ENCODE measurements at regions not wholly inside any gene's neighbourhood (a gene's known extent, or its start where the extent isn't known, plus 50 kb on each side); places are given as distances from the start of the nearest gene placed in this dataset.

- Histone ChIP-seq H4K20me1 (replicated peaks; ENCODE audit: control insufficient read depth, extremely low read depth, insufficient read depth, low read length) (no peaks in the 10 kb centered on the region), H2AFZ (ENCODE audit: low read depth, low read length) (no peak overlapping the region), H3K27me3 (ENCODE audit: control insufficient read depth in 2 of 2, insufficient read depth in 2 of 2, low read length in 2 of 2) (no peaks in the 10 kb centered on the region), H3K79me2 (ENCODE audit: control insufficient read depth, insufficient read depth, low read length) (no peaks in the 10 kb centered on the region), H3K4me2 (ENCODE audit: insufficient read depth, low read length) (no peak overlapping the region), H3K36me3 (ENCODE audit: control insufficient read depth in 2 of 2, extremely low read depth in 1 of 2, insufficient read depth in 2 of 2, low read length in 2 of 2) (no peaks in the 10 kb centered on the region), H3K9ac (replicated peaks; ENCODE audit: extremely low read depth, insufficient read depth, low read length) (no peak overlapping the region), H3K9me3 (replicated peaks; ENCODE audit: control insufficient read depth, insufficient read depth, low read length) (no peaks in the 10 kb centered on the region), H3K9me1 (replicated peaks; ENCODE audit: control insufficient read depth, extremely low read depth, insufficient read depth, low read length) (no peaks in the 10 kb centered on the region), H3K4me3 (replicated peaks in 1 of 3; ENCODE audit: insufficient read depth in 1 of 3, low read depth in 1 of 3, low read length in 3 of 3) (no peak overlapping the region), H3K27ac (ENCODE audit: insufficient read depth, low read depth, low read length) (no peak overlapping the region), H3K4me1 (ENCODE audit: control insufficient read depth, extremely low read depth, insufficient read depth, low read length) (no peaks in the 10 kb centered on the region)
- dilution Hi-C loops (cut with MboI; ENCODE audit: extremely low pct_ligation_motif_present, low sequenced_read_pairs) (no loop called here), intact Hi-C loops (cut with micrococcal nuclease) (no loop called here)
- TF ChIP-seq EZH2 (IDR thresholded peaks at IDR 0.05; ENCODE audit: borderline replicate concordance, low read depth, low read length, severe bottlenecking) (no peak), POLR2AphosphoS5 (IDR thresholded peaks at IDR 0.05; ENCODE audit: insufficient read depth, low read depth, low read length) (no peak), POLR2A (IDR thresholded peaks at IDR 0.05; ENCODE audit: low read depth, low read length) (no peak), MAX (IDR thresholded peaks at IDR 0.05; ENCODE audit: insufficient read depth, insufficient read length) (no peak), GATA2 (IDR thresholded peaks at IDR 0.05; ENCODE audit: insufficient read depth, insufficient read length, low read depth, low read length) (no peak), FOS (IDR thresholded peaks at IDR 0.05; ENCODE audit: borderline replicate concordance, insufficient read depth, low read length) (no peak), JUN (IDR thresholded peaks at IDR 0.05; ENCODE audit: borderline replicate concordance, insufficient read depth, insufficient read length, low read depth) (no peak), MYC (IDR thresholded peaks at IDR 0.05; ENCODE audit: low read depth, low read length) (no peak)
- TF ChIP-seq, protein P1, sequence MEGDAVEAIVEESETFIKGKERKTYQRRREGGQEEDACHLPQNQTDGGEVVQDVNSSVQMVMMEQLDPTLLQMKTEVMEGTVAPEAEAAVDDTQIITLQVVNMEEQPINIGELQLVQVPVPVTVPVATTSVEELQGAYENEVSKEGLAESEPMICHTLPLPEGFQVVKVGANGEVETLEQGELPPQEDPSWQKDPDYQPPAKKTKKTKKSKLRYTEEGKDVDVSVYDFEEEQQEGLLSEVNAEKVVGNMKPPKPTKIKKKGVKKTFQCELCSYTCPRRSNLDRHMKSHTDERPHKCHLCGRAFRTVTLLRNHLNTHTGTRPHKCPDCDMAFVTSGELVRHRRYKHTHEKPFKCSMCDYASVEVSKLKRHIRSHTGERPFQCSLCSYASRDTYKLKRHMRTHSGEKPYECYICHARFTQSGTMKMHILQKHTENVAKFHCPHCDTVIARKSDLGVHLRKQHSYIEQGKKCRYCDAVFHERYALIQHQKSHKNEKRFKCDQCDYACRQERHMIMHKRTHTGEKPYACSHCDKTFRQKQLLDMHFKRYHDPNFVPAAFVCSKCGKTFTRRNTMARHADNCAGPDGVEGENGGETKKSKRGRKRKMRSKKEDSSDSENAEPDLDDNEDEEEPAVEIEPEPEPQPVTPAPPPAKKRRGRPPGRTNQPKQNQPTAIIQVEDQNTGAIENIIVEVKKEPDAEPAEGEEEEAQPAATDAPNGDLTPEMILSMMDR (IDR thresholded peaks at IDR 0.05; ENCODE audit: extremely low read depth in 1 of 2, insufficient read depth in 1 of 2, low read depth in 1 of 2, low read length in 2 of 2): no peak
- no TSS peak for BruUV-seq (replicated peaks)
- ChIA-PET CTCF (no interaction called here), POLR2A (no interaction called here)
- FAIRE-seq (no peak), DNase-seq (ENCODE audit: low read depth, low spot score) (no peak)
These were observed 1100.0 kb upstream of the SLIT2 start for GRCh38 chr4:19151684-19152083.

All from endothelial cell of umbilical vein (primary cell).